GM19324 (cell line): ENCODE measurements at regions not wholly inside any gene's neighbourhood (a gene's known extent, or its start where the extent isn't known, plus 50 kb on each side); places are given as distances from the start of the nearest gene placed in this dataset.

ENCODE experiments used
- ATAC-seq: cut with Tn5 transposase; IDR thresholded peaks from one replicate; pipeline ENCODE4 v1.9.1; 2021; ENCODE audit warnings: mild to moderate bottlenecking, moderate library complexity; ENCODE audit not compliant: unreplicated experiment, low FRiP score

- no peak for ATAC-seq
Measured at GRCh38 chr3:117706756-117707155, 997.2 kb downstream of the TUSC7 start.

GRCh38 chr3:117708601-117709000 lies 999.0 kb downstream of the TUSC7 start:
- ATAC-seq, result no peak

DNA sequence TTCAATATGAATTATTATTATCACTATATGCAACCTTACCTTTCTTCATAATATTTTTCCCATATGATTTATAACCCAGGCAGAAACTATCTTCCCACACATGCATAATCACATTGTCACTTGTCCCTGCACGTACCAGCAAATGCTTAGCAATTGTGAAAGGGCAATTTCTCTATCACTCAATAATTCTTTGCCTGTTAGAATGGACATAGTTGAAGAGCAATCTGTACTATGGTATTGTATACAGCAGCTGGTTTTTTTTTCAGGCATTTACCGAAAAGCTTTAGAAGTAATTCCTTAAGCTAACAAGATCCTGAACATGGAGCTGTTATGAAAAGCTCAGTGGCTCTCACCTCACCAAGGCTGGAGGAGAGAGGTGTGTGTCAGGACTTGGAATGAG lies 999.5 kb downstream of the TUSC7 start:
- ATAC-seq, result no peak

DNA sequence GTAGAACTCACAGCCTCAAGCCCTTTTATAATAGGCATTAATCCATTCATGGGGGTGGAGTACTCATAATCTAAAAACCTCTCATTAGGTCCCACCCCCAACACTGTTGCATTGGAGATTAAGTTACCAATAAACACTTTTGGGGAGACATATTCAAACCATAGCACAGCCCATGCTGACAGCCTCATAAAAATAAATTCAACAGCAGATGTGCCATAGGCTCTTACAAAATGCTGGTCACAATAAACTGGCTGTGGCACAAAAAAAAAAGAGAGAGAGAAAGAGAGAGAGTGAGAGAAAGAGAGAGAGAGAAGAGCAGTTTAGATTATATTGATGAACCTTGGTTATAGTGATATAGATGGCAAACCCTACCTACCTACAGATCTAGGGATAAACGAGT lies 1000.9 kb downstream of the TUSC7 start:
- no peak for ATAC-seq

DNA sequence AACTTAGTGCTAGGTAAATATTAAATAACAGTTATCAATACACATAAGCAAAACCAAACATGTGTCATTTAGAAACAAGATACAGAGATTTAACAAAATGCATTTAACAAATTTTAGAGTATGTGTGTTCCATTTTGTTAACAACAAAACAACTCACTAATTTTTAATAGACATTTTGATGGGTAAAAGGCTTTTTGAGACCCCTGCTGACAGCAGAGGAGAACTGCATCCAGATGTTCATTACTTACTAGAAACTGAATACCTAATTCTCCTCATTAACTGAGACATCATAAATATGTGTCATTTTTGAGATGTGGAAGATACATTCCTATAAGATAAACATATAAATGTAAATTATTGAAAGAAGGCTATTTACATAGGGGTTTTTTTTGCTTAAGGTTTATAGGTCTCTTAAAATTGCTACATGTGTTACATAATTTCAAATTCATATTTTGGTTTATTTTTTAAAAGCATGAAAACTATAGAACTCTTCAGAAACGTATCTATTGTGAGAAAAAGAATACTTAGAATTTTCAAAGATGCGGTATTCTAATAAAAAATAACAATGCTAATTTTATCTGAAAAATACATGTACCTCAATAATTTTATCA lies 1009.8 kb downstream of the TUSC7 start:
- ATAC-seq, result no peak

- ATAC-seq, result no peak
Measured at GRCh38 chr3:117721866-117722265, 1012.3 kb downstream of the TUSC7 start.

GRCh38 chr3:117722856-117723255 lies 1013.3 kb downstream of the TUSC7 start:
- ATAC-seq, result peak; percentile 69

GRCh38 chr3:117723825-117724224 lies 1014.2 kb downstream of the TUSC7 start:
- no peak for ATAC-seq

- ATAC-seq, result no peak
Measured at GRCh38 chr3:117725314-117725713, 1015.7 kb downstream of the TUSC7 start.

DNA sequence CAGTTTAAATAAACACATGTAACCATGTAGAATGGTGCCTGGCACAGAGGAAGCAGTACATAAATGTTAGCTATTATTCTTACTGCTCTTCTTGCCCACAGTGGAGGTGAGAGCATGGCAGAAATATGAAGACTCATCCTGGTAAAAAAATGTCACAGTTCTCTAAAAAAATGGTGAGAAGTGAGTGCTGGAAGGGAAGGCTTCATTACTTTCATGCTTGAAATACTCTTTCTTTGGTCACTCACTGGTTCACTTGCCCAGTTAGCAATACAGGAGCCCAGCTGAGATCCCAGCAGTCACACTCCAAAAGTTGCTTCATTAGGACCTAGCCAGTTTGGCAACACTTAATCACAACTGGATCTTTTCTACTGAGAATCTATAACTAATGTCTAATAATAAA lies 1017.2 kb downstream of the TUSC7 start:
- no peak for ATAC-seq

GRCh38 chr3:117728226-117728625 lies 1018.6 kb downstream of the TUSC7 start:
- no peak for ATAC-seq

- ATAC-seq, result no peak
Measured at GRCh38 chr3:117734496-117734895, 1024.9 kb downstream of the TUSC7 start.

DNA sequence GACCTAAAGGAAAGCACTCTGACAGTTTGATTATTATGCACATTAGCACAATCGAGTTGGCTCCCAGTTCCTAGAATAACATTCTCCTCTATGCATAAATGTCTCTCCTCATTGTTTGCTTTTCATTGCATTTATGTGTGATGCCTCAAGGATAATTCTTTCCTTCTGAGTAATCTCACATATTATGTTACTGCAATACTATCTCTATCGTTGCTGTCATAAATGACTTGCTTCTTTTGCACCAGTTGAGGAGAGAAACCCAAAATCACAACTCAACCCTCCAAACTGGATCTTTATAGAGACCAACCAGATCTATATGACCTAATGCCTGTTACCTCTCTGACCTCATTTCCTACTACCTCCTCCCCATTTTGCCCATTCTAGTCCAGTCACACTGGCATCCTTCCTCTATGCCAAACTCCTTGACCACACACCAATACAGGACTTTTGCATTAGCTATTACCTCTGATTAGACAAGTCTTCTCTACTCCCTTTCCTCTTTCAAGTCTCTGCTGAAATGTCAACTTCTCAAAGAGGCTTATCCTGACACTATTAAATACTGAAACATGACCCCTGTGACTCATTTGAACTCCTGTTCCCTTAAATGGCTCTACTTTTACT lies 1026.0 kb downstream of the TUSC7 start:
- ATAC-seq, result no peak

GRCh38 chr3:117736846-117737245 lies 1027.3 kb downstream of the TUSC7 start:
- ATAC-seq, result no peak

- ATAC-seq, result no peak
Measured at GRCh38 chr3:117743993-117744392, 1034.4 kb downstream of the TUSC7 start.

DNA sequence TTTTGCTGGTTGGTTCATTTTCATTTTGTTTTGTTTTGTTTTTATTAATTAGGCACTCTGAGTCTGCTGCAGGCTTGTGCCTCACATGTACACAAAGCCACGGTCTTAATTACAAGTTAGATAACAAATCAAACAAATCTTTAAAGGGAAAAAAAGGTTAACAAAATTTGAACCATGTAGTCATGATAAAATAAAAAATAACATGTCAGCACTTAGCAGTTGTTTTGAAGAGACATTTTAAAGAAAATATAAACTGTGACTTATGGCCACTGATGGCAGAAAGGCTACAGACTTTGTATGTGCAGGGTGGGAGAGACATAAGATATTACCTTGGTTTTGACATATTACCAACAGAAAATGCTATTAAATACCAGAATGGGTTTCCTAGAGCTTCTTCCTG lies 1035.4 kb downstream of the TUSC7 start:
- ATAC-seq, result no peak

DNA sequence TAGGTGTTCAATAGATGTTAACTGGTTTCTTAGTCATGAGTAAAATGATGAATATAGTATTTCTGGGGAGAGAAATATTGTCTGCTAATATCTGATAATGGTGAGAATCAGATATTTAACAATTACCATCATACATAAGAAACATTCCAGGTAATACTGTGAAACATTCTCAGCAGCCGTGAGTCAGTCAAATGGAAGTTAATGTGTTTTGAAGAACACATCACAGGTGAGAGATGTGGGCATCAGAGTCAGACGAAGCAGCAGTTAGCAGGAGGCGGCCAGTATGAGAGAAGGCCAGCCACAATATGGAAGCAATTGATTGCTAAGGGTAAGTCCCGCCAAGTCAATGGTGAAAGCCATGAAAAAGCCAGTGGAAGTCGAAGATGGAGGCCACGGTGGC lies 1035.9 kb downstream of the TUSC7 start:
- no peak for ATAC-seq

DNA sequence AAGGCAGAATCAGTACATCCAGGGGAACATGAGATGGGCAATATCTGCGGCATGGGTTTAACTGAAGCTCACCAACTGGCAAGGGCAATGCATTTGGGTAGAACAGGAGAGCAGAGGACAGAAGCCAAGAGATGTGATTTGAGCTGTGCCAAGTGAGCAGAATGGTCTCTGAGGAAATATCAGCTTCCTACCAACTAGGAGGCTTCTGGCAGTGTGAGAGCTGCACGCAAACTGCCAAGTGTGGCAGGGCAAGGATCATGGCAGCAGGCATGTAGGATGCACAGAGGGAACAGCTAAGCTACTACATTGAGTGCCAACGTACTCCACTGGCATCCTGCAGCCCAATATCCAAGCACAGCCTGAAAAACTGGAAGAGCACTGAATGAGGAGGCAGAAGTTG lies 1036.5 kb downstream of the TUSC7 start:
- ATAC-seq, result no peak

GRCh38 chr3:117748131-117748530 lies 1038.6 kb downstream of the TUSC7 start:
- no peak for ATAC-seq

DNA sequence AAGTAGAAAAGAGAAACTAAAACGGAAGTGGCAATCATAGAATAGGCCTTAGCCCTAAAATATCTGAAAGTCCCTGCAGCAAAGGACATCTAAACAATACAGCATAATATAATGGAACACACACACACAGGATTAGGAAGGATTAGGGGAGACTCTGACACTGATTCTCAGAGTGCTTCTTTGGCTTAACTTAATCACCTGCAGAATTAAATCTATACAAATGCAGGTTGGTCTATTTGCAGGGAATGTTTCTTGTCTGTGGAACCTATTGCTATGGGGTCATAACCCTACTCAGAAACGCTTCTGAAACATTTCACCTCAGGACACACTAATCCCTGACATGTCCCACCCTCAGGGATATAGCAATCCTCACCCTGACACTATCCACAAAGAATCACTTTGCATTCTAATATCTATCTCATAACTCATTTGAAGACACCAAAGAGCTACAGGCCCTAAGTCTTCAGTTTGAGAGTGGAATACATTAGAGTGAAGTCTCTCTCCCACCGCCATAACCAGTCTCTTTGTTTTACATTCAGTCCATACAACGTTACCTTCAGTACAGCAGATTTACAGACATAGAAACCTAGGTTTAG lies 1041.2 kb downstream of the TUSC7 start:
- ATAC-seq, result no peak

DNA sequence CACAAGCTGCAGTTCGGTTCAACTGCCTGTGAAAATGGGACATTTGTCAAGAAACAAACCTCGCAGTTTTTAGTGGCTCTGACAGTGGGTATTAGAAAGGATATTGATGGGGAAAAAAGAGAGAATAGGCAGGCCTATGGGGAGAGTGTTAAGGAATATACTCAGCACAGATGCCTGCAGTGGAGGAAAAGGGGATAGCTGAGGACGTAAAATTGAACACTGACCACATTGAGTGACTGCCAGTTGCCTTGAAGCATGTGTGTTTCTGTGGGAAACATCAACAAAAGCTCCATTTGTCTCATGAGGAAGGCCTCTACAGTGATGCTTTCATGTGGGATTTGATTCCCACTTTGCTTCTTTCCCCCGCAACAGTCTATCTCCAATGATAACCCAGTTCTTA lies 1042.1 kb downstream of the TUSC7 start:
- no peak for ATAC-seq

DNA sequence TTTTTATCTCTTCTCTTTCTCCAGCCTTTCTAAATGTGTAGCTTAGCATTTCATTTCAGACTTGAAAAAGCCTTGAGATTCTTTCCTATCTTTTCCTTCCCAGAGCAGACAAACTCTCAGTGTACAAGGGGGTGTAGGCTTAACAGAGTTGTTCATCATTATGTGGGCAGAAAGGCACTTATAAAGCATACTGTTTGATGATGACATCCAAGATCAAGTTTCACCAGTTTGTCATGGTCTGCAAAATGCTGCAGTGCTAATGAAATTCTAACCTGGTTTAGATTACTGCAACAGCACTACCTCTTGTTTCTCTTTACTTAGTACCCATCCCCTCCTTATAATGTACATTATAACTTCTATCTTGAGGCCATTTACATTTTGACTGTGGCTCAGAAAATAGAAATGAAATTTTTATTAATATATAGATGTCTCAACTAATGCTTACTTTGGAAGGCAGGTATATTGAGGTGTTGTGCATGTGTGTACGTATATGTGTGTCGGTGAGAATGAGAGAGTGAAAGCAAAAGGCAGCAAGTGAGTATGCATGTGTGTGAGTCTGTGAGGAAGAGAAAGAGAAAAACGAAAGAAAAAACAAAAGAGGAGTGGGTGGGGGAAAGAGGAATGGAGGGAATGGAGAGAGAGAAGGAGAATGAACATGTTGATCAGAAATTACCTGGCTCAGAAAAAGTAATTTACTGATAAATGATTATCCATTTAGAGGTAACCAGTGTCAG lies 1043.6 kb downstream of the TUSC7 start:
- ATAC-seq, result no peak
